Gastroesophageal sphincter (tissue), 4 donors: ENCODE measurements at regions not wholly inside any gene's neighbourhood (a gene's known extent, or its start where the extent isn't known, plus 50 kb on each side); places are given as distances from the start of the nearest gene placed in this dataset.

Source experiments
- ATAC-seq: fragments of 150-250 bp; one replicate; pipeline ENCODE4 v1.9.1; 2016; ENCODE audit warnings: mild to moderate bottlenecking, moderate library complexity
- H3K27ac ChIP-seq, 4 donors: fragments of 200-600 bp; sonication (generic) in 3 of 4; 1 replicate in 3 of 4; 2 replicates in 1 of 4; pipeline ENCODE4 v1.5.1; 2016 to 2019
- H3K27me3 ChIP-seq: fragments of 200-600 bp; sonication (generic); one replicate; pipeline ENCODE4 v1.5.1; 2019
- H3K36me3 ChIP-seq, 2 donors: fragments of 200-600 bp; sonication (generic); one replicate each; pipeline ENCODE4 v1.5.1; 2019; ENCODE audit warnings: control low read depth in 1 of 2
- H3K4me1 ChIP-seq, 3 donors: fragments of 200-600 bp; sonication (generic); 1 replicate in 2 of 3; 2 replicates in 1 of 3; pipeline ENCODE4 v1.5.1; 2016 to 2019; ENCODE audit warnings: control low read depth in 2 of 3
- H3K4me3 ChIP-seq, 2 donors: fragments of 200-600 bp; sonication (generic); one replicate each; pipeline ENCODE4 v1.5.1; 2019; ENCODE audit warnings: mild to moderate bottlenecking in 1 of 2, moderate library complexity in 1 of 2
- H3K9me3 ChIP-seq, 3 donors: fragments of 200-600 bp; sonication (generic); one replicate each; pipeline ENCODE4 v1.5.1; 2017 to 2019; ENCODE audit warnings: control low read depth in 2 of 3
- EP300 ChIP-seq: sonication (generic); formaldehyde crosslinking; IDR thresholded peaks from one replicate; pipeline ENCODE4 v1.6.1; 2017; ENCODE audit warnings: antibody characterized with exemption, mild to moderate bottlenecking
- POLR2A ChIP-seq, 2 donors: fragments of 450-650 bp; IDR thresholded peaks; one replicate each; pipeline ENCODE4 v1.6.1; 2017; ENCODE audit warnings: antibody characterized with exemption in 2 of 2, mild to moderate bottlenecking in 2 of 2, moderate library complexity in 1 of 2
- POLR2AphosphoS5 ChIP-seq: sonication (generic); formaldehyde crosslinking; IDR thresholded peaks from one replicate; pipeline ENCODE4 v1.6.1; 2017; ENCODE audit warnings: antibody characterized with exemption
- WGBS, 2 donors: methylation state at CpG; one replicate each; pipeline ENCODE4 v1.1.5; 2018; ENCODE audit warnings: low coverage in 1 of 2; 5-methylcytosine and 5-hydroxymethylcytosine counted together
- small RNA-seq, 4 donors: library from RNA; depleted of rRNA; stranded (forward); fragments of <200 nt; gene quantifications; one replicate each; pipeline ENCODE3, GENCODE V24; 2016
- TF ChIP-seq, protein P1 (sequence below), 4 experiments: fragments of 200-600 bp in 2 of 4; fragments of 450-650 bp in 2 of 4; sonication (generic) in 1 of 4; IDR thresholded peaks; one replicate each; pipeline ENCODE4 v1.5.1; 2017 to 2019; ENCODE audit warnings: antibody characterized with exemption in 4 of 4, mild to moderate bottlenecking in 2 of 4, moderate library complexity in 2 of 4

DNA sequence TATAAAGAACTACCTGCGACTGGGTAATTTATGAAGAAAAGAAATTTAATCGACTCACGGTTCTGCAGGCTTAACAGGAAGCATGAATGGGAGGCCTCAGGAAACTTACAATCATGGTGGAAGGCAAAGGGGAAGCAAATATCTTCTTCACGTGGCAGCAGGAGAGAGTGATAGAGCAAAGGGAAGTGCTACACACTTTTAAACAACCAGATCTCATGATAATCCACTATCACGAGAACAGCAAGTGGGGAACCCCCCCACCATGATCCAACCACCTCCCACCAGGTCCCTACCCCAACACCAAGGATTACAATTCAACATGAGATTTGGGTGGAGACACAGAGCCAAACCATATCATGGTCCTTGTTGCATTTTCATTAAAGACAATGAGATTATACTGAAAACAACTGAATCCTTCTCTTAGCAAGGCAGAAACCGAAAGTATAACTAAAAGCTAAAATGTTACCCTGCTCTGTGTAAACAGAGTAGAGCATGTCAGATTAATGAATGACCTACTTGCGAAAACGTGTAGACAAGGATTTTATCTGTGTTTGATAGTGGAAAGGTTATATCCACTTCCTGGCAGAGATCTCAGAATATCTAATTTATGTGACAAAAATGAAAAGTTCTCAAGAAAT is 60.1 kb upstream of the RBBP8 start:
- H3K27me3 ChIP-seq: no peaks in the 10 kb centered on the region
- no peaks in the 10 kb centered on the region for H3K36me3 ChIP-seq
- no peaks in the 10 kb centered on the region for H3K9me3 ChIP-seq
- TF ChIP-seq POLR2A (IDR thresholded peaks at IDR 0.05): no peak
- TF ChIP-seq EP300: no peak
- TF ChIP-seq, protein P1, sequence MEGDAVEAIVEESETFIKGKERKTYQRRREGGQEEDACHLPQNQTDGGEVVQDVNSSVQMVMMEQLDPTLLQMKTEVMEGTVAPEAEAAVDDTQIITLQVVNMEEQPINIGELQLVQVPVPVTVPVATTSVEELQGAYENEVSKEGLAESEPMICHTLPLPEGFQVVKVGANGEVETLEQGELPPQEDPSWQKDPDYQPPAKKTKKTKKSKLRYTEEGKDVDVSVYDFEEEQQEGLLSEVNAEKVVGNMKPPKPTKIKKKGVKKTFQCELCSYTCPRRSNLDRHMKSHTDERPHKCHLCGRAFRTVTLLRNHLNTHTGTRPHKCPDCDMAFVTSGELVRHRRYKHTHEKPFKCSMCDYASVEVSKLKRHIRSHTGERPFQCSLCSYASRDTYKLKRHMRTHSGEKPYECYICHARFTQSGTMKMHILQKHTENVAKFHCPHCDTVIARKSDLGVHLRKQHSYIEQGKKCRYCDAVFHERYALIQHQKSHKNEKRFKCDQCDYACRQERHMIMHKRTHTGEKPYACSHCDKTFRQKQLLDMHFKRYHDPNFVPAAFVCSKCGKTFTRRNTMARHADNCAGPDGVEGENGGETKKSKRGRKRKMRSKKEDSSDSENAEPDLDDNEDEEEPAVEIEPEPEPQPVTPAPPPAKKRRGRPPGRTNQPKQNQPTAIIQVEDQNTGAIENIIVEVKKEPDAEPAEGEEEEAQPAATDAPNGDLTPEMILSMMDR (IDR thresholded peaks at IDR 0.05): no peak
- no peak for TF ChIP-seq POLR2AphosphoS5
- H3K27ac ChIP-seq: no peak overlapping the region
- WGBS, 2 donors: 46 to 58% methylated on average over 7 to 8 of the region's 8 CpGs
- no peak overlapping the region for H3K4me3 ChIP-seq
- ATAC-seq: no peak
- H3K4me1 ChIP-seq: no peaks in the 10 kb centered on the region

GRCh38 chr18:22879293-22879692 is 53.8 kb upstream of the RBBP8 start:
- peaks cover 0 to 6% (median 0%) of the 10 kb centered on the region in 3 donors for H3K4me1 ChIP-seq
- no peak for TF ChIP-seq EP300
- no peak for TF ChIP-seq POLR2AphosphoS5
- TF ChIP-seq POLR2A (IDR thresholded peaks at IDR 0.05): no peak
- TF ChIP-seq, protein P1 (IDR thresholded peaks at IDR 0.05): no peak
- 78 to 80% methylated on average over 3 of the region's 3 CpGs for WGBS, 2 donors
- no peaks in the 10 kb centered on the region for H3K9me3 ChIP-seq
- no peaks in the 10 kb centered on the region for H3K36me3 ChIP-seq
- no peak overlapping the region for H3K27ac ChIP-seq
- no peak overlapping the region for H3K4me3 ChIP-seq
- no peak for ATAC-seq
- H3K27me3 ChIP-seq: no peaks in the 10 kb centered on the region

- ATAC-seq: no peak
- Histone ChIP-seq H3K36me3 (no peaks in the 10 kb centered on the region), H3K27ac (no peak overlapping the region), H3K4me3 (no peak overlapping the region), H3K27me3 (no peaks in the 10 kb centered on the region), H3K4me1 (peaks cover 0 to 6% (median 0%) of the 10 kb centered on the region in 3 donors), H3K9me3 (peaks cover 0 to 8% (median 0%) of the 10 kb centered on the region in 3 donors)
- TF ChIP-seq, protein P1 (IDR thresholded peaks at IDR 0.05): no peak
- TF ChIP-seq EP300: no peak
- TF ChIP-seq POLR2A (IDR thresholded peaks at IDR 0.05): no peak
- no peak for TF ChIP-seq POLR2AphosphoS5
Observed at GRCh38 chr18:22882084-22882483, 51.0 kb upstream of the RBBP8 start.

DNA sequence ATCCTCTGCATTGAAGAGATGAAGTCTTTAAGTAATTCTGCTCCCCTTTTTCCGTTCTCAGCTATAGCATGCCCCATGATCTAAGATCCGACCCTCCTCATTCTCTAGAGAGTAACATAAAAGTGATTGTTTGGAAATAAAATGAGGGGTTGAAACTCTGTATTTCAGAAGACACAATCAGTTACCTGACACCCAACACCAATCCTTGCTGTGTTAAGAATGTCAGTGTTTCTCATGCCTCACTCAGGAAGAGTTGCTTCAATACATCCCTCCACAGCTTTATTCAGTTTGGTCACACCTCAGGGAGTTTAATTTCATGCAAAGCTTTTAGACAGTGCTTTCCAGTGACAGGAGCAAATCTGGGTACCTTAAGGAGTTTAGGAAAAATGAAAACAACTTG is 49.9 kb upstream of the RBBP8 start:
- Histone ChIP-seq H3K36me3 (no peaks in the 10 kb centered on the region), H3K4me3 (no peak overlapping the region), H3K27ac (no peak overlapping the region), H3K4me1 (peaks cover 0 to 6% (median 0%) of the 10 kb centered on the region in 3 donors), H3K9me3 (peaks cover 0 to 8% (median 0%) of the 10 kb centered on the region in 3 donors), H3K27me3 (no peaks in the 10 kb centered on the region)
- whole genome bisulfite sequencing, 2 donors: 41 to 94% methylated on average over 2 of the region's 2 CpGs
- ATAC-seq: no peak
- TF ChIP-seq POLR2A (IDR thresholded peaks at IDR 0.05): no peak
- no peak for TF ChIP-seq POLR2AphosphoS5
- TF ChIP-seq, protein P1 (IDR thresholded peaks at IDR 0.05): no peak
- TF ChIP-seq EP300: no peak

Small RNAs in the stretch of these regions (small RNA-seq; reads per million reads assigned to genes)
- gene RNU6-1032P: 0 reads per million in 4 donors
